ENCODE measurements at regions not wholly inside any gene's neighbourhood (a gene's known extent, or its start where the extent isn't known, plus 50 kb on each side); places are given as distances from the start of the nearest gene placed in this dataset.

- POLR2A ChIA-PET: no interaction called here
- Histone ChIP-seq H3K27me3 (ENCODE audit: control insufficient read depth, insufficient read depth, low read length) (no peaks in the 10 kb centered on the region), H3K9me3 (ENCODE audit: control insufficient read depth, insufficient read depth, low read length) (peaks cover 3% of the 10 kb centered on the region; the same call in 1 of the 2 replicates), H3K4me3 (ENCODE audit: low read depth, low read length) (no peak overlapping the region), H3K27ac (ENCODE audit: low read depth, low read length) (no peak overlapping the region)
- CTCF ChIA-PET: no interaction called here
- no peak for DNase-seq (ENCODE audit: low read depth, low spot score)
- no peak for TF ChIP-seq CTCF (IDR thresholded peaks at IDR 0.05; ENCODE audit: low read depth, low read length)
Observed at GRCh38 chr13:88627071-88627470, 955.9 kb downstream of the SLITRK5 start.

DNA sequence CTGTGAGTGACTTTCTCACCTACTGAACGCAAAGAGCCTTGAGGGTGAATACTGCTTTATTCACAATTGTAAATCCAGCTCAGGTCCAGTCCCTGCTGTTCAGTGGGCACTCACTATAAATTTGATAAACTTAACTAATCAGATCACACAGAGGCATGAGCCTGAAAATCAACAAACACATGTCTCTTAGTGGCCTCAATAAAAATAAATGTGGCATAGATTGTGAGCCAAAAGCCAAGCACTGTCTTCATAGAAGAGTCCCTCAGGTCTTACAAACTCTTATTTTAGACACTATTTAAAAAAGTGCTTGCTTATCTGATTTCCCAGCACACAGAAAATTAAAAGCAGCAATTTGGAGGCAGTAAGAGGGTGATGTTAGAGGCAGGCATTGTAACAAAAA, 957.7 kb downstream of the SLITRK5 start:
- Histone ChIP-seq H3K9me3 (ENCODE audit: control insufficient read depth, insufficient read depth, low read length) (peaks cover 3% of the 10 kb centered on the region; the same call in 1 of the 2 replicates), H3K4me3 (ENCODE audit: low read depth, low read length) (no peak overlapping the region), H3K27me3 (ENCODE audit: control insufficient read depth, insufficient read depth, low read length) (no peaks in the 10 kb centered on the region), H3K27ac (ENCODE audit: low read depth, low read length) (no peak overlapping the region)
- no peak for DNase-seq (ENCODE audit: low read depth, low spot score)
- no peak for TF ChIP-seq CTCF (IDR thresholded peaks at IDR 0.05; ENCODE audit: low read depth, low read length)
- CTCF ChIA-PET: no interaction called here
- POLR2A ChIA-PET: no interaction called here

DNA sequence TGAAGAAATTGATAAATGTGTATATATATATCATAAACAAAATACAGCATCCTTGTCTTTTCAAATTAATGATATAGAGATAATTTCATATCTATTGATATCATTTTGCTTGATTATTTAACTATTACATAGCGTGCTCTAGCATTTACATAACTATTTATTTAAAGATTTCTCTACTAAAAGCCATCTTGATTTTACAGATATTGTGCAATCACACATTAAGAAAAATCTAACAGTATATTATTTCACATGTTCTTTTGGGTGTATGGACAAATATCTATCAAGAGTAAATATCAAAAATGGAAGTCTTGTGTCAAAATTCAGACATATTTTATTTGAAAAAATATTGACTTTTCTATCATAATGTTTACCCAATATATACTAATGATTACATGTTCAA, 966.8 kb downstream of the SLITRK5 start:
- ChIA-PET CTCF (no interaction called here), POLR2A (no interaction called here)
- no peak for TF ChIP-seq CTCF (IDR thresholded peaks at IDR 0.05; ENCODE audit: low read depth, low read length)
- DNase-seq (ENCODE audit: low read depth, low spot score): no peak
- Histone ChIP-seq H3K27me3 (ENCODE audit: control insufficient read depth, insufficient read depth, low read length) (no peaks in the 10 kb centered on the region), H3K9me3 (ENCODE audit: control insufficient read depth, insufficient read depth, low read length) (peaks cover 2% of the 10 kb centered on the region), H3K4me3 (ENCODE audit: low read depth, low read length) (no peak overlapping the region), H3K27ac (ENCODE audit: low read depth, low read length) (no peak overlapping the region)

- TF ChIP-seq CTCF (IDR thresholded peaks at IDR 0.05; ENCODE audit: low read depth, low read length): no peak
- H3K27ac ChIP-seq (ENCODE audit: low read depth, low read length): no peak overlapping the region
- POLR2A ChIA-PET: no interaction called here
- no peak for DNase-seq (ENCODE audit: low read depth, low spot score)
- peaks cover 17% of the 10 kb centered on the region for H3K9me3 ChIP-seq (ENCODE audit: control insufficient read depth, insufficient read depth, low read length)
- no peak overlapping the region for H3K4me3 ChIP-seq (ENCODE audit: low read depth, low read length)
- no peaks in the 10 kb centered on the region for H3K27me3 ChIP-seq (ENCODE audit: control insufficient read depth, insufficient read depth, low read length)
- CTCF ChIA-PET: no interaction called here
Observed at GRCh38 chr13:88643233-88643632, 972.1 kb downstream of the SLITRK5 start.

DNA sequence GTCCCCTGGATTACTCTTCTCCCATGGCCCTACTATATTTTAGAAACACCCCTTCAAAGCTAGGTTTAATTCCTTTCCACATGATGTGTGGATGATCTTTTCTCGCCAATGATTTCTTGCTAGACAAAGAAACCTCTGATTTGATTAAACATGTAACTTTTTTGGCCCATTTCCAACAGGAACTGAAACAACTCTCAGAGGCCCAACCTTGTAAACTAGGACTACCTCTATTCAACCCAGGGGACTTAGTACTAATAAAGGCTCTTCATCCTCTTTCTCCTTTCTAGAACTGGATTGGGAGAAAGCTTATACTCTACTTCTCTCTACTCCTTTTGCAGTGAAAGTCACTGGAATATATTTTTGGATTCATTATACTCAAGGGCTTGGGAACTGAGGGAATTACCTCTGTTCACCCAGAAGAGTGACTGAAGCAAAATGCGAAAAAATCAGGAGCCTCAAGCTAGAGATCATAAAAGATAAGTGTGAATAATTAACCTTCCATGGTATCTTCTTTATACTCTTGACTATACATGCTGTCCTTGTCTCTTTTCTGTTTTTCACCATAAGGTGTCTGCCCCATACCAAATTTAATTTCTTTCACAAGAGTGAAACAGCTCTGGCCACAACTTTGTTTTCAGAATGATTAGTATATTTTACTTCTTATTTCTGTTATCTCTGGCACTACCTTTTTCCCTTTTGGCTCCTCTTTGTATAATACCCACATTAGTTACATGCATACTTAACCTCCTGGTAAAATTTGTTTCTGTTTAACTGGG, 977.6 kb downstream of the SLITRK5 start:
- H3K27ac ChIP-seq (ENCODE audit: low read depth, low read length): no peak overlapping the region
- H3K27me3 ChIP-seq (ENCODE audit: control insufficient read depth, insufficient read depth, low read length): no peaks in the 10 kb centered on the region
- no peak overlapping the region for H3K4me3 ChIP-seq (ENCODE audit: low read depth, low read length)
- peaks cover 11% of the 10 kb centered on the region; the same call in 1 of the 2 replicates for H3K9me3 ChIP-seq (ENCODE audit: control insufficient read depth, insufficient read depth, low read length)
- no peak for DNase-seq (ENCODE audit: low read depth, low spot score)
- POLR2A ChIA-PET: no interaction called here
- CTCF ChIA-PET: interaction anchor here (0.7 kb wide), 1 partner anchor 1937 kb away, joined by 3 read pairs; no protein-coding TSS in a partner anchor
- no peak for TF ChIP-seq CTCF (IDR thresholded peaks at IDR 0.05; ENCODE audit: low read depth, low read length)

All from AG04450 (cell line).